ENCODE measurements at regions not wholly inside any gene's neighbourhood (a gene's known extent, or its start where the extent isn't known, plus 50 kb on each side); places are given as distances from the start of the nearest gene placed in this dataset.

- no peak overlapping the region for H3K4me2 ChIP-seq (ENCODE audit: low read depth, low read length)
- H2BK15ac ChIP-seq (ENCODE audit: low read depth, low read length): no peak overlapping the region
- H2BK5ac ChIP-seq (ENCODE audit: low read depth, low read length, poor library complexity, severe bottlenecking): no peak overlapping the region
- in situ Hi-C loops (cut with MboI; ENCODE audit: low sequenced_read_pairs): no loop called here
- no peak overlapping the region for H2AK9ac ChIP-seq (replicated peaks; ENCODE audit: low read depth, low read length, poor library complexity)
- dilution Hi-C loops (cut with HindIII; ENCODE audit: low sequenced_read_pairs, unreplicated experiment): no loop called here
- ATAC-seq (ENCODE audit: low read depth): no peak
- DNase-seq: no peak
- H3K18ac ChIP-seq (ENCODE audit: low read depth, low read length): no peak overlapping the region
- no peak overlapping the region for H2AFZ ChIP-seq (replicated peaks; ENCODE audit: low read length, poor library complexity)
- no peak for TF ChIP-seq RCOR1 (IDR thresholded peaks at IDR 0.05; ENCODE audit: insufficient replicate concordance, low read length)
- no peak for TF ChIP-seq RFX5 (IDR thresholded peaks at IDR 0.05; ENCODE audit: low read depth, low read length)
- no peak for TF ChIP-seq MXI1 (IDR thresholded peaks at IDR 0.05; ENCODE audit: borderline replicate concordance, low read depth, low read length)
- no peak for TF ChIP-seq ELK1 (IDR thresholded peaks at IDR 0.05; ENCODE audit: borderline replicate concordance, low read depth, low read length)
- TF ChIP-seq CTCF (conservative IDR thresholded peaks at IDR 0.05; ENCODE audit: low read depth, low read length): no peak
- no peak overlapping the region for H2BK20ac ChIP-seq (ENCODE audit: low read depth, low read length)
- no peak overlapping the region for H3K9ac ChIP-seq (ENCODE audit: low read depth, low read length)
- H4K8ac ChIP-seq (ENCODE audit: low read depth in 2 of 2, low read length in 2 of 2): no peak overlapping the region
- no peak overlapping the region for H2AK5ac ChIP-seq (ENCODE audit: low read depth, low read length)
- H3K36me3 ChIP-seq (ENCODE audit: control insufficient read depth, insufficient read depth, low read length): no peaks in the 10 kb centered on the region
- no peaks in the 10 kb centered on the region; the same call in 1 of the 2 replicates for H3K9me3 ChIP-seq (ENCODE audit: control insufficient read depth, insufficient read depth, low read length)
- H3K79me1 ChIP-seq (ENCODE audit: low read depth in 1 of 2, low read length in 2 of 2): no peaks in the 10 kb centered on the region
- WGBS, 2 experiments (ENCODE audit: extremely low coverage in 2 of 2, insufficient read length in 1 of 2): no CpG with 5 or more reads among the region's 6 CpGs
- no peak overlapping the region for H4K91ac ChIP-seq (ENCODE audit: insufficient read depth, low read depth, low read length)
- H4K5ac ChIP-seq (ENCODE audit: low read depth, low read length): no peak overlapping the region
- no peaks in the 10 kb centered on the region for H4K20me1 ChIP-seq (ENCODE audit: insufficient read depth, low read length)
- no peak overlapping the region for H3K14ac ChIP-seq (replicated peaks; ENCODE audit: low read depth, low read length)
- H2BK120ac ChIP-seq (ENCODE audit: low read depth, low read length): no peak overlapping the region
- H3K4ac ChIP-seq (ENCODE audit: low read depth, low read length): no peak overlapping the region
- ChIA-PET CTCF (interaction anchor here (0.6 to 1.7 kb wide), 3 partner anchors 13 to 175 kb away, joined by 4 to 5 read pairs (median 5); no protein-coding TSS in a partner anchor), POLR2A (ENCODE audit: unreplicated experiment) (no interaction called here)
- intact Hi-C loops (cut with micrococcal nuclease): no loop called here
- no peaks in the 10 kb centered on the region for H3K9me1 ChIP-seq (ENCODE audit: insufficient read depth, low read length)
- no peak overlapping the region for H3K56ac ChIP-seq (ENCODE audit: extremely low read depth, insufficient read depth, low read length)
- no peaks in the 10 kb centered on the region; the same call in 1 of the 2 replicates for H3K27me3 ChIP-seq (ENCODE audit: control insufficient read depth, insufficient read depth, low read length)
- no peaks in the 10 kb centered on the region for H3K4me1 ChIP-seq (ENCODE audit: control insufficient read depth, insufficient read depth, low read length)
- no peak overlapping the region for H3K23ac ChIP-seq (ENCODE audit: low read depth, low read length)
- no TSS peak for BruUV-seq (replicated peaks)
- H3K27ac ChIP-seq (ENCODE audit: insufficient read depth, low read length): no peak overlapping the region
- no peak overlapping the region for H3K4me3 ChIP-seq (ENCODE audit: insufficient read depth, low read depth, low read length)
Observed at GRCh38 chr13:48594096-48594815, 59.5 kb upstream of the CYSLTR2 start.
